ENCODE measurements at regions not wholly inside any gene's neighbourhood (a gene's known extent, or its start where the extent isn't known, plus 50 kb on each side); places are given as distances from the start of the nearest gene placed in this dataset.

- no peaks in the 10 kb centered on the region for H3K9me3 ChIP-seq (ENCODE audit: control insufficient read depth in 4 of 4, low read length in 3 of 4)
- DNase-seq (ENCODE audit: low spot score): no peak
- no peak overlapping the region for H3K4me3 ChIP-seq (ENCODE audit: low read depth in 1 of 3, low read length in 3 of 3)
- H3K27me3 ChIP-seq (ENCODE audit: control insufficient read depth in 4 of 4, insufficient read depth in 4 of 4, low read length in 3 of 4): no peaks in the 10 kb centered on the region
- H3K36me3 ChIP-seq (ENCODE audit: control insufficient read depth in 4 of 4, insufficient read depth in 3 of 4, low read depth in 1 of 4, low read length in 3 of 4): no peaks in the 10 kb centered on the region
- TF ChIP-seq HNF4A (conservative IDR thresholded peaks at IDR 0.05) (no peak), TAF1 (conservative IDR thresholded peaks at IDR 0.05) (no peak), SP1 (IDR thresholded peaks at IDR 0.05) (no peak), YY1 (IDR thresholded peaks at IDR 0.05) (no peak), JUND (IDR thresholded peaks at IDR 0.05) (no peak), FOXA1 (IDR thresholded peaks at IDR 0.05) (no peak), CTCF (IDR thresholded peaks at IDR 0.05; ENCODE audit: low read depth, low read length, missing input control) (no peak), GABPA (IDR thresholded peaks at IDR 0.05 in 1 of 2, conservative IDR thresholded peaks at IDR 0.05 in 1 of 2) (no peak), EGR1 (IDR thresholded peaks at IDR 0.05; ENCODE audit: low read depth in 2 of 2) (no peak), REST (IDR thresholded peaks at IDR 0.05) (no peak), NR2F2 (IDR thresholded peaks at IDR 0.05) (no peak), RXRA (IDR thresholded peaks at IDR 0.05) (no peak), RAD21 (IDR thresholded peaks at IDR 0.05) (no peak), MAX (IDR thresholded peaks at IDR 0.05) (no peak), HNF4G (IDR thresholded peaks at IDR 0.05) (no peak), FOXA2 (IDR thresholded peaks at IDR 0.05) (no peak)
- TF ChIP-seq, protein P1, sequence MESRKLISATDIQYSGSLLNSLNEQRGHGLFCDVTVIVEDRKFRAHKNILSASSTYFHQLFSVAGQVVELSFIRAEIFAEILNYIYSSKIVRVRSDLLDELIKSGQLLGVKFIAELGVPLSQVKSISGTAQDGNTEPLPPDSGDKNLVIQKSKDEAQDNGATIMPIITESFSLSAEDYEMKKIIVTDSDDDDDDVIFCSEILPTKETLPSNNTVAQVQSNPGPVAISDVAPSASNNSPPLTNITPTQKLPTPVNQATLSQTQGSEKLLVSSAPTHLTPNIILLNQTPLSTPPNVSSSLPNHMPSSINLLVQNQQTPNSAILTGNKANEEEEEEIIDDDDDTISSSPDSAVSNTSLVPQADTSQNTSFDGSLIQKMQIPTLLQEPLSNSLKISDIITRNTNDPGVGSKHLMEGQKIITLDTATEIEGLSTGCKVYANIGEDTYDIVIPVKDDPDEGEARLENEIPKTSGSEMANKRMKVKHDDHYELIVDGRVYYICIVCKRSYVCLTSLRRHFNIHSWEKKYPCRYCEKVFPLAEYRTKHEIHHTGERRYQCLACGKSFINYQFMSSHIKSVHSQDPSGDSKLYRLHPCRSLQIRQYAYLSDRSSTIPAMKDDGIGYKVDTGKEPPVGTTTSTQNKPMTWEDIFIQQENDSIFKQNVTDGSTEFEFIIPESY (IDR thresholded peaks at IDR 0.05): no peak
- TF ChIP-seq, protein P2, sequence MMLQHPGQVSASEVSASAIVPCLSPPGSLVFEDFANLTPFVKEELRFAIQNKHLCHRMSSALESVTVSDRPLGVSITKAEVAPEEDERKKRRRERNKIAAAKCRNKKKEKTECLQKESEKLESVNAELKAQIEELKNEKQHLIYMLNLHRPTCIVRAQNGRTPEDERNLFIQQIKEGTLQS (IDR thresholded peaks at IDR 0.05): no peak
- H3K27ac ChIP-seq (ENCODE audit: low read depth in 1 of 2, low read length in 2 of 2): no peak overlapping the region
- 57% methylated on average over 3 of the region's 3 CpGs for WGBS
- no peaks in the 10 kb centered on the region for H3K4me1 ChIP-seq (ENCODE audit: control insufficient read depth in 4 of 4, insufficient read depth in 4 of 4, low read length in 3 of 4)
- H3K9ac ChIP-seq (ENCODE audit: low read depth in 1 of 2, low read length in 2 of 2): no peak overlapping the region
Measured at GRCh38 chr3:28039234-28039633, 202.2 kb upstream of the CMC1 start.
